Kidney epithelial cell (primary cell): ENCODE measurements at regions not wholly inside any gene's neighbourhood (a gene's known extent, or its start where the extent isn't known, plus 50 kb on each side); places are given as distances from the start of the nearest gene placed in this dataset.

Experiments used
- DNase-seq: peaks from one replicate; pipeline ENCODE4 v3.0.0-alpha.2; 2010; ENCODE audit warnings: low read depth
- H3K27me3 ChIP-seq: 2 replicates; pipeline ENCODE4 v1.6.0; 2011; ENCODE audit warnings: low read length; ENCODE audit not compliant: control insufficient read depth, insufficient read depth
- H3K36me3 ChIP-seq: 2 replicates; pipeline ENCODE4 v1.5.1; 2011; ENCODE audit warnings: low read length; ENCODE audit not compliant: control insufficient read depth, insufficient read depth
- H3K4me3 ChIP-seq: 2 replicates; pipeline ENCODE4 v1.5.1; 2011; ENCODE audit warnings: low read depth, mild to moderate bottlenecking, control low read depth, low read length
- TF ChIP-seq, protein P1 (sequence below): IDR thresholded peaks from 2 replicates; pipeline ENCODE4 v1.5.1; 2011; ENCODE audit warnings: mild to moderate bottlenecking, moderate library complexity, low read length, control low read depth, inconsistent platforms; ENCODE audit not compliant: insufficient read depth, poor library complexity, severe bottlenecking

- Histone ChIP-seq H3K36me3 (no peaks in the 10 kb centered on the region), H3K27me3 (no peaks in the 10 kb centered on the region), H3K4me3 (no peak overlapping the region)
- no peak for DNase-seq
- TF ChIP-seq, protein P1, sequence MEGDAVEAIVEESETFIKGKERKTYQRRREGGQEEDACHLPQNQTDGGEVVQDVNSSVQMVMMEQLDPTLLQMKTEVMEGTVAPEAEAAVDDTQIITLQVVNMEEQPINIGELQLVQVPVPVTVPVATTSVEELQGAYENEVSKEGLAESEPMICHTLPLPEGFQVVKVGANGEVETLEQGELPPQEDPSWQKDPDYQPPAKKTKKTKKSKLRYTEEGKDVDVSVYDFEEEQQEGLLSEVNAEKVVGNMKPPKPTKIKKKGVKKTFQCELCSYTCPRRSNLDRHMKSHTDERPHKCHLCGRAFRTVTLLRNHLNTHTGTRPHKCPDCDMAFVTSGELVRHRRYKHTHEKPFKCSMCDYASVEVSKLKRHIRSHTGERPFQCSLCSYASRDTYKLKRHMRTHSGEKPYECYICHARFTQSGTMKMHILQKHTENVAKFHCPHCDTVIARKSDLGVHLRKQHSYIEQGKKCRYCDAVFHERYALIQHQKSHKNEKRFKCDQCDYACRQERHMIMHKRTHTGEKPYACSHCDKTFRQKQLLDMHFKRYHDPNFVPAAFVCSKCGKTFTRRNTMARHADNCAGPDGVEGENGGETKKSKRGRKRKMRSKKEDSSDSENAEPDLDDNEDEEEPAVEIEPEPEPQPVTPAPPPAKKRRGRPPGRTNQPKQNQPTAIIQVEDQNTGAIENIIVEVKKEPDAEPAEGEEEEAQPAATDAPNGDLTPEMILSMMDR, result no peak
These were observed 987.9 kb downstream of the EPHA7 start for GRCh38 chr6:92431502-92431901.

- H3K4me3 ChIP-seq, result no peak overlapping the region
- TF ChIP-seq, protein P1, result no peak
- peak; percentile 7 for DNase-seq
- no peaks in the 10 kb centered on the region for H3K27me3 ChIP-seq
- no peaks in the 10 kb centered on the region for H3K36me3 ChIP-seq
These were observed 990.9 kb downstream of the EPHA7 start for GRCh38 chr6:92428448-92428847.

GRCh38 chr6:92427453-92427852 is 991.9 kb downstream of the EPHA7 start:
- DNase-seq, result peak; percentile 43
- H3K4me3 ChIP-seq, result no peak overlapping the region
- TF ChIP-seq, protein P1, result no peak

DNA sequence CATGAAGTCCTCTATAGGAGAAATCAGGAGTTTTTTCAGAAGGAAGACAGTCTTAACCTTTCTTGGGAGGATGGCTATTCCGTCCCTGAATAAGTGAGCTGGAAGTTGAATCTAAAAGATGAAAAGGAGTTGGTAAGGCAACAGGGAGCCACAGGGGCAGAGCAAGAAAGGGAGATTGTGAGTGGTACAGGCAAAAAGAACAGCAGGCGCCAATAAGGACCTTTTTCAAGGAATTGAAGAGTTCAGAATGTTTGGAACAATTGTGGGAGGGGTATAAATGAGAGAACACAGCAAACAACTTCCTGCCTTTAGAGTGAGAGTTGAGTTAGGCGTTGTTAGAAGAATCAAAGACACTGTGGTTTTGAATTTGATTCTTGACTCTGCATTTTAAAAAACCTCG is 1003.7 kb downstream of the EPHA7 start:
- TF ChIP-seq, protein P1, result no peak

More at GRCh38 chr6:92427453-92427852, 991.9 kb downstream of the EPHA7 start:
- no peaks in the 10 kb centered on the region for H3K27me3 ChIP-seq
- H3K36me3 ChIP-seq, result no peaks in the 10 kb centered on the region

DNA sequence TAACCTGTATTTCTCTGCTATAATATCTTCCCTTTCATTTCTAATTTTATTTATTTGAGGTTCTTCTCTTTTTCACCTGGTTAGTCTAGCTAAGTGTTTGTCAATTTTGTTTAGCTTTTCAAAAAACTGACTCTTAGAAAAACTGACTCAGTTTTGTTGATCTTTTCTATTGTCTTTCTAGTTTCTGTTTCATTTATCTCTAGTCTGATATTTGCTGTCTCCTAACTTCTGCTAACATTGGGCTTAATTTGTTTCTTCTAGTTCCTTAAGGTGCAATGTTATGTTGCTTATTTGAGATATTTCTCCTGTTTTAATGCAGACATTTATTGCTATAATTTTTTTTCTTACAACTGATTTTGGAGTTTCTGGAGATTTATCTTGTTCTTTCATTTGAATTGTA is 1011.0 kb downstream of the EPHA7 start:
- Histone ChIP-seq H3K4me3 (no peak overlapping the region), H3K27me3 (no peaks in the 10 kb centered on the region), H3K36me3 (no peaks in the 10 kb centered on the region)
- no peak for DNase-seq
- TF ChIP-seq, protein P1, result no peak

More for the DNA sequence above, 1003.7 kb downstream of the EPHA7 start:
- H3K36me3 ChIP-seq, result no peaks in the 10 kb centered on the region
- H3K4me3 ChIP-seq, result no peak overlapping the region
- H3K27me3 ChIP-seq, result no peaks in the 10 kb centered on the region
- no peak for DNase-seq

DNA sequence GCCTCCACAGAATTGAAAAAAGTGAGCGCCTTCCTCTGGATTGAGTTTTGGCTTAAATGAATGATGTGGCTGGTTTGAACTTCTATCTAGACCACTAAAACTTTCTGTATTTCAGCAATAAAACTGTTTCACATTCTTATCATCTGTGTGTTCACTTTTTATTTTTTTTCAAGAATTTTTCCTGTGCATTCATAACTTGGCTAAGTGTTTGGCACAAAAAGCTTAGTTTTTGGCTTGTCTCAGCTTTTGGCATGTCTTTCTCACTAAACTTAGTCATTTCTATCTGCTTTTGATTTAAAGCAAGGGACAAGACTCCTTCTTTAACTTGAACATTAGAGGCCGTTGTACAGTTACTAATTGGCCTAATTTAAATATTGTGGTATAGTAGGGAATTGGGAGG is 1015.1 kb downstream of the EPHA7 start:
- TF ChIP-seq, protein P1, result no peak
- DNase-seq, result no peak
- Histone ChIP-seq H3K4me3 (no peak overlapping the region), H3K27me3 (no peaks in the 10 kb centered on the region), H3K36me3 (no peaks in the 10 kb centered on the region)
